HG03095 (cell line): ENCODE measurements at regions not wholly inside any gene's neighbourhood (a gene's known extent, or its start where the extent isn't known, plus 50 kb on each side); places are given as distances from the start of the nearest gene placed in this dataset.
"Not testable (repeated sequence)": the region's sequence is repeated elsewhere in the genome, so short reads cannot be mapped to it uniquely, and the experiment has no call there.

Experiments
- ATAC-seq: cut with Tn5 transposase; IDR thresholded peaks from one replicate; pipeline ENCODE4 v1.9.1; 2021; ENCODE audit warnings: moderate library complexity; ENCODE audit not compliant: unreplicated experiment

DNA sequence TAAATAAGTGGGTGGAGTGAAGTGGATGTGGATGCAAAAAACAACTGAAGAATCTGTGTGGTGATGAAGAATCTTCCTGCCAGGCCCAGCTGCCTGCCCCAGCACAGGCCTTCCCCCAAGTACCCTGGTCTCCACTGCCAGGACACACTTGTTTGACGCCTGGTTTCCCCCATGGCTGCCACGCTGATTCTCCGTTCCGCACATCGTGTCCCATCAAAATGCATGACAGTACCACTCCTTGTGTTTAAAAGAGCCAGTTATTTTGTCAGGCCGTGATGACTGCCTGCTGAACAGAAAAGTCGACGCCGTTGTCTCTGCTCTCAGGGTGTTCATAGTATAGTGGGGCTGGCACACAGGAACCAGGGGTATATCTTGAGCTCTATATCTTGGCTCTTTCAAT lies 50.3 kb upstream of the KYNU start:
- no peak for ATAC-seq

DNA sequence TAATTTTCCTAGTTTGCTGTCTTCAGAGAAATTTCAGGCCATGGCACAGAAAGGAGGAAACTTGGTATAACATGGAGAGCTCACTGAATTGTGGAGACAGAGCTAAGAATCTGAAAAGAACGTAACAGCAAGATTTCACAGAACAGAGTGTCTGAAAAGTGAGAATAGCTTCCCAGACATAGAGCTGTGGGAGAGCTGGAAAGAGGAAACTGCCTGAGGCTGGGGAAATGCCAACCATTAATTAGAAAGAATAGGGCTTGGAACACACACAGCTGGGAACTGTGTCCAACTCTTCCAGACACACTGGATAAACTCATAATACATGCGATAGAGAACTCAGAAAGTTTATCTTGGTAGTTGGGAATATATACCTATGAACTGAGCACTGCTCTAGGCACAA lies 51.6 kb upstream of the KYNU start:
- no peak for ATAC-seq

GRCh38 chr2:142824756-142825155 lies 52.7 kb upstream of the KYNU start:
- no peak for ATAC-seq

GRCh38 chr2:142822190-142822589 lies 55.3 kb upstream of the KYNU start:
- ATAC-seq = no peak

DNA sequence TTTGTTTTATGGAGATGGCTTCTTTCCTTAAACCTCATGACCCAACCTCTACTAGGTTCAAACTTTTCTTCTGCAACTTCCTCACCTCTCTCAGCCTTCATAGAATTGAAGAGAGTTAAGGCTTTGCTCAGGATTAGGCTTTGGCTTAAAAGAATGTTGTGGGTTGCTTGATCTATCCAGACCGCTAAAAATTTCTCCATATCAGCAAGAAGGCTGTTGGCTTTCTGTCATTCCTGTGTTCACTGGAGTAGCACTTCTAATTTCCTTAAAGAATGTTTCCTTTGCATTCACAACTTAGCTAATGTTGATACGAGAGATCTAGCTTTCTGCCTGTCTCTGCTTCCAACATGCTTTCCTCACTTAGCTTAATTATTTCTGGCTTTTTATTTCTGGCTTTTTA lies 58.1 kb upstream of the KYNU start:
- ATAC-seq = no peak

GRCh38 chr2:142815375-142815774 lies 62.1 kb upstream of the KYNU start:
- no peak for ATAC-seq

DNA sequence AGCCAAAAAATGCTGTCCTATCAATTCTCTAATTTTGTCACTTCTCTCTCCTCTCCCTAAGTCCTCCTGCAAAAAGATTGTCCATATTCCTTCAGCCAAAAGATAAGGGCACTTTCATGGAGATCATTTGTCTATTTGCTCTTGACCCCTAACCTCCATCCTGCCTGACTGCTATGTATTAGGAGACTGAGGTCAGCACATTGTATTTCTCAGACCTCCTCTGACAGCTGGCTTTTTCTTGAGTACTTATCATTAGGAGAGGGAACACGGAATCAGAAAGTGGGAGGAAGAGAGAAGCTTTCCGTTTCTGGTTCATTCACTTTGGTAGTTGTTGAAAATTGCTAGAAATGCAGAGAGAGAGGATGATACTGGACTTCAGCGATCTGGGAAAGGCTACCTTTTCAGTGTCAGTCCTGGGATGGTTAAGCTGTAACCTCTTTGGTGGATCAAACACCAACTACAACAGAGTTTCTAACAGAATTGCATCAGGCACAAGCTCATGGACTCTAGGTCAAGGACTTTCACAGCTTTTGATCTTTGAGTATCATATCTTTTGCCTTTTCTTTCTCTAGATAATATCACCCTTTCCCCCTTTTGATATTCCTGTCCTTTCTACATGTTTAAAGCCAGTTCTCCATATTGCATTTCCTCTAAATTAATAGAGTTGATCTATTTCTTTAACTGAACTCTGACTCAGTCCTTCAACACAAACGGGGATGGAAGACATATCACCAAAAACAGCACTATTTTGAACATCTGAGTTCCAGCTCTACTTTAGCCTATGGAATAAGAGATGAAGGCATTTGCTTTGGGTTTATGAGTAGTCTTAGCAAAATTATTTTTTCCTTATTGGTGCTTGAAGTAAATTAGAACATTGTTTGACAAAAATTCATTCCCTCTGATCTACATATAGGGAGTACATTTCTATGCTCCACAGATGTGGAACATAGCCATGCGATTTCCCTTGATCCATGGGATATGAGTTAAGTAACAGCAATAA lies 63.3 kb upstream of the KYNU start:
- no peak for ATAC-seq

DNA sequence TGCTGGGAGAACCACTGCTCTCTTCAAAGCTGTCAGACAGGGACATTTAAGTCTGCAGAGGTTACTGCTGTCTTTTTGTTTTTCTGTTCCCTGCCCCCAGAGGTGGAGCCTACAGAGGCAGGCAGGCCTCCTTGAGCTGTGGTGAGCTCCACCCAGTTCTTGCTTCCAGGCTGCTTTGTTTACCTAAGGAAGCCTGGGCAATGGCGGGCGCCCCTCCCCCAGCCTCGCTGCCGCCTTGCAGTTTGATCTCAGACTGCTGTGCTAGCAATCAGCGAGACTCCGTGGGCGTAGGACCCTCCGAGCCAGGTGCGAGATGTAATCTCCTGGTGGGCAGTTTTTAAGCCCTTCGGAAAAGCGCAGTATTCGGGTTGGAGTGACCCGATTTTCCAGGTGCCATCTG lies 65.8 kb upstream of the KYNU start:
- ATAC-seq = not testable (repeated sequence)

- ATAC-seq = no peak
Measured at GRCh38 chr2:142805244-142805643, 72.2 kb upstream of the KYNU start.

- ATAC-seq = no peak
Measured at GRCh38 chr2:142803158-142803557, 74.3 kb upstream of the KYNU start.

DNA sequence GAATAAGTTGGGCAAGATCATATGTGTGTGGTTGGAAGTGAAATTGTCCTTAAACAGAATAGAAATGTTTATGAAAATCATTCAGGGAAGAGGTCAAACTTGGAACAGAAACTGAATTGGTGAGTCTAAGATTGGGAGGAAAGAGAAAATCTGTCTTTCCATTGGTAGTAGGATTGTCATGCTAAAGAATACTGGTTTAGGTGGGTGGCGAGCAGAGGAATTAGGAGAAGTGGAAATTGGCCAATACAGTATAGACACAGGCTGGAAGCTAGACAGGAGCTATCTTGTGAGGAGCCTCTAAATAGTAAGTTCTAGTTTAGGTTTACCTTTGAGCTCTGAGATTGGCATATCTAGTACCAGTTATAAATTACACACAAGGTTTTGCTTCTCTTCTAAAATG lies 80.9 kb upstream of the KYNU start:
- no peak for ATAC-seq

DNA sequence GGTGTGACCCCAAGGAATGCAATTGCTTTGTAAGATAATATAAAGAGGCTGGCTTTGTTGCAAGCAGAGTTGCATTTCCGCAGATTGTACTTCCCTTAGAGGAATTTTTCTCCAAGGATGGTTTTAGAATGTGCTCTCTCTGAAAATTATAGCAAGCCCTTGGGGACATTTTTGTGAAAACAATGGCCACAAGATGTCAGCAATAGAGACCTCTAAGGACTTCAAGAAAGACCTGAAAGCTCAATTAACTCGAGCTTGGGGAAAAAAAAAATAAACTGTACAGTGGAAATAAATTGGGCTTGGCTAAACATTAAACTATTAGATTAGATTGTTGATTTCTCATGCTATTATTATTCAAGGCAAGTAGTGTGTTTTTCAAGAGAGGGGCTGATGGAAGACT lies 81.3 kb upstream of the KYNU start:
- no peak for ATAC-seq

DNA sequence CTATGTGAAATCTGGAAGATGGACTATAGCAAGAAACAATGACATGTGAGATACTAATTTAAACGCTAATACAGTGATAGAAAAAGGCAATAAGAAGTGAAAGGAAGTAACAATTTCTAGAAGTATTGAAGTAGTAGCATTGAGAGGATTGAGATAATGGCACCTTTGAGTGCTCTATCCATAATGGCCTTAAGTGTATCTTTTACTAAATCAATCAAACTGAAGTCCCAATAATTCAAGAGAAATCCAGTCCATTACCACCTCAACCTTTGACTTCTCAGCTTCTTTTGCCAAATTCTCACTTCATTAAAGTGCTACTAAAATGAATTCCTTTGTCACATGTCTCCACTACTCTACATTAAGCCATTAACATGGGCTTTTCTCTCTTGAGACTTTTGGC lies 82.6 kb upstream of the KYNU start:
- no peak for ATAC-seq

DNA sequence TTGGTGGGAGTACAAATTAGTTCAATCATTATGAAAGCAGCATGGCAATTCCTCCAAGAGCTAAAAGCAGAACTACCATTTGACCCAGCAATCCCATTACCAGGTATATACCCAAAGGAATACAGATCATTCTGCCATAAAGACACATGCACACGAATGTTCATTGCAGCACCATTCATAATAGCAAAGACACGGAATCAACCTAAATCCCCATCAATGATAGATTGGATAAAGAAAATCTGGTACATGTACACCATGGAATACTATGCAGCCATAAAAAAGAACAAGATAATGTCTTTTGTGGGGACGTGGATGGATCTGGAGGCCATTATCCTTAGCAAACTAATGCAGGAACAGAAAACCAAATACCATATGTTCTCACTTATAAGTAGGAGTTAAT lies 85.1 kb upstream of the KYNU start:
- ATAC-seq = not testable (repeated sequence)

DNA sequence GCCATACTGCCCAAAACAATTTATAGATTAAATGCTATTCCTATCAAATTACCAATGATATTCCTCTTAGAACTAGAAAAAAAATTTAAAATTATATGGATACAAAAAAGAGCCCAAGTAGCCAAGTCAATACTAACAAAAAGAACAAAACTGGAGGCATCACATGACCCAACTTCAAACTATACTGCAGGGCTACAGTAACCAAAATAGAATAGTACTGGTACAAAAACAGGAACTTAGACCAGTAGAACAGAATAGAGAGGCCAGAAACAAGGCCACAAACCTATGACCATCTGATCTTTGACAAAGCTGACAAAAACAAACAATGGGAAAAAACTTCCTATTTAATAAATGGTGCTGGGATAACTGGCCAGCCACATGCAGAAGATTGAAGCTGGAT lies 86.1 kb upstream of the KYNU start:
- no peak for ATAC-seq

GRCh38 chr2:142786918-142787702 lies 90.4 kb upstream of the KYNU start:
- no peak for ATAC-seq

DNA sequence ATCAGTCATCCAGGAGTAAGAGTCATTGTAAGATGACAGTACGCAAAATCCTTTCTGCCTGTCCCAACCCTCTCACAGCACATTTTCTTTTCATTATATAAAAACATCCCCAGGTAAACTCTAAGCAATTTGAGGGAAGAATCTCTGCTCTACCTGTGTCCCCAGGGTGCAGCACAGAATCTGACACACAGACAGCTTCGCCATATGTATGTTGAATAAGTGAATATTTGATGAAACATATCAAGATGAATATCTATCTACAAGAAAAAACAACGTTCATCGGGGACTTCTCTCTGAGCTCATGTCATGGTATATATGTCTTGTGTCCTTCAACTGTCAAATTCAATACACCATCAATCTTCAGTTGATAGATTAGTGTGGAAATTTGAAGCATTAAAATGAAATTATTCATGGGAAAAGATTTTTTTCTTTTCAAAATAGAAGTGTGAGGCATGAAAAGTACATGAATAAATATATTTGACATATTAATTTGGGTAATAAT lies 94.5 kb upstream of the KYNU start:
- ATAC-seq = no peak

DNA sequence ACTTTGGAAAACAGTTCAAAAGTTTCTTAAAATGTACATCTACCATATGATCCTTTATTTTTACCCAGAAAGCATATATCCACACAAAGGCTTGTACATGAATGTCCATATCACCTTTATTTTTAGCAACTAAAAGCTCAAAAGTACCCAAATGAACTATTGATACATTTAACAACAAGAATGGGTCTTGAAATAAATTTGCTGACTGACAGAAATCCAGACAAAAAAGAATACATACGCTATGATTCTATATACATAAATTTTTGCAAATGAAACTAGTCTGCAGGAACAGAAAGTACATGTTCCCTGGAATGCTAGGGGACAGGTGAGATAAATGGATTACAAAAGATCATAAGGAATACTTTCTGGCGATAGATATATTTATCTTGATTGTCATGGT lies 96.3 kb upstream of the KYNU start:
- no peak for ATAC-seq

- no peak for ATAC-seq
Measured at GRCh38 chr2:142778289-142778688, 99.2 kb upstream of the KYNU start.

GRCh38 chr2:142777742-142778141 lies 99.7 kb upstream of the KYNU start:
- ATAC-seq = no peak

DNA sequence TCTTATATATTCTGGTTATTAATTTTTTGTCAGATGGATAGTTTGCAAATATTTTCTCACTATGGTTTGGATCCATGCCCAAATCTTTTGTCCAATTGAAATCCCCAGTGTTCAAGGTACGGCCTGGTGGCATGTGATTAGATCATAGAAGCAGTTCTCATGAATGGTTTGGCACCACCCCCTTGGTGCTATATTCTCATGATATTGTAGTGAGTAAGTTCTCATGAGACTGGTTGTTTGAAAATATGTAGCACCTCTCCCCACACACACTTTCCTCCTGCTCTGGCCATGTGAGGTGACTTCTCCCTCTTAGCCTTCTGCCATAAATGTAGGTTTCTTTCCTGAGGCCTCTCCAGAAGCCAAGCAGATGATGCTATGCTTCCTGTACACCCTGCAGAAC lies 107.7 kb upstream of the KYNU start:
- ATAC-seq = no peak

GRCh38 chr2:142767847-142768246 lies 109.6 kb upstream of the KYNU start:
- no peak for ATAC-seq
